Common myeloid progenitor, CD34-positive (primary cell): ENCODE measurements at regions not wholly inside any gene's neighbourhood (a gene's known extent, or its start where the extent isn't known, plus 50 kb on each side); places are given as distances from the start of the nearest gene placed in this dataset.

ENCODE experiments used
- CTCF ChIA-PET: fragments of 350-600 bp; sonication (Branson Sonifier 250); formaldehyde crosslinking; loops from one replicate; lab custom pipeline; 2021; ENCODE audit warnings: antibody characterized with exemption; lab: Charles Lee
- POLR2A ChIA-PET: fragments of 350-600 bp; sonication (Branson Sonifier 250); formaldehyde crosslinking; loops from one replicate; lab custom pipeline; 2021; ENCODE audit warnings: antibody characterized with exemption; lab: Charles Lee
- DNase-seq, 3 donors: peaks; one replicate each; pipeline versions ENCODE4 v3.0.0 to v3.0.0-alpha.2; 2013
- H3K27ac ChIP-seq, 2 experiments: 1 replicate in 1 of 2; 2 replicates in 1 of 2; pipeline ENCODE4 v1.7.0; 2013; ENCODE audit warnings: inconsistent platforms in 2 of 2, low read length in 2 of 2, mild to moderate bottlenecking in 2 of 2, low read depth in 1 of 2, moderate library complexity in 1 of 2; ENCODE audit not compliant: severe bottlenecking in 2 of 2, insufficient read depth in 1 of 2, poor library complexity in 1 of 2
- H3K27me3 ChIP-seq, 5 experiments: replicated peaks in 2 of 5; 1 replicate in 3 of 5; 2 replicates in 2 of 5; pipeline versions ENCODE4 v1.6.1 to v1.7.0; 2013; ENCODE audit warnings: low read length in 4 of 5, mild to moderate bottlenecking in 2 of 5, moderate library complexity in 2 of 5, inconsistent platforms in 1 of 5; ENCODE audit not compliant: insufficient read depth in 5 of 5, control insufficient read depth in 4 of 5
- H3K36me3 ChIP-seq, 4 experiments: 1 replicate in 2 of 4; 2 replicates in 2 of 4; pipeline versions ENCODE4 v1.6.1 to v1.7.0; 2013; ENCODE audit warnings: low read length in 3 of 4, control low read depth in 1 of 4, mild to moderate bottlenecking in 1 of 4; ENCODE audit not compliant: control insufficient read depth in 4 of 4, insufficient read depth in 4 of 4
- H3K4me1 ChIP-seq, 4 experiments: 1 replicate in 3 of 4; 2 replicates in 1 of 4; pipeline versions ENCODE4 v1.6.1 to v1.7.1; 2013; ENCODE audit warnings: low read length in 3 of 4, mild to moderate bottlenecking in 3 of 4, control low read depth in 1 of 4, inconsistent platforms in 1 of 4, moderate library complexity in 1 of 4; ENCODE audit not compliant: control insufficient read depth in 4 of 4, insufficient read depth in 4 of 4; ENCODE audit errors: control extremely low read depth in 1 of 4
- H3K4me3 ChIP-seq, 7 experiments: 1 replicate in 4 of 7; 2 replicates in 3 of 7; pipeline versions ENCODE4 v1.5.1 to v1.7.0; 2013; ENCODE audit warnings: mild to moderate bottlenecking in 7 of 7, low read length in 6 of 7, moderate library complexity in 6 of 7, inconsistent platforms in 2 of 7, low read depth in 2 of 7, control low read depth in 1 of 7; ENCODE audit not compliant: insufficient read depth in 4 of 7, control insufficient read depth in 1 of 7; ENCODE audit errors: extremely low read depth in 1 of 7
- H3K9me3 ChIP-seq, 5 experiments: 1 replicate in 4 of 5; 2 replicates in 1 of 5; pipeline versions ENCODE4 v1.6.1 to v1.7.1; 2013; ENCODE audit warnings: low read length in 4 of 5, mild to moderate bottlenecking in 2 of 5, inconsistent platforms in 1 of 5, low read depth in 1 of 5, moderate library complexity in 1 of 5; ENCODE audit not compliant: control insufficient read depth in 4 of 5, insufficient read depth in 2 of 5; ENCODE audit errors: control extremely low read depth in 1 of 5
- WGBS: methylation state at CpG from one replicate; pipeline ENCODE4 v1.1.5; 2013; ENCODE audit not compliant: insufficient coverage; 5-methylcytosine and 5-hydroxymethylcytosine counted together

- H3K27ac ChIP-seq: no peak overlapping the region
- H3K4me3 ChIP-seq: no peak overlapping the region
- no peaks in the 10 kb centered on the region for H3K4me1 ChIP-seq
- no peak for DNase-seq
- WGBS: 96% methylated on average over 2 of the region's 2 CpGs
- no peaks in the 10 kb centered on the region for H3K36me3 ChIP-seq
- POLR2A ChIA-PET: no interaction called here
- H3K27me3 ChIP-seq: no peaks in the 10 kb centered on the region
- CTCF ChIA-PET: interaction anchor here (0.6 kb wide), 1 partner anchor 25 kb away, joined by 3 read pairs; no protein-coding TSS in a partner anchor
- no peaks in the 10 kb centered on the region for H3K9me3 ChIP-seq
Observed at GRCh38 chr14:26320886-26321285, 276.9 kb downstream of the NOVA1 start.

- no peak overlapping the region for H3K4me3 ChIP-seq
- no peaks in the 10 kb centered on the region for H3K36me3 ChIP-seq
- 43% methylated on average over 1 of the region's 5 CpGs for WGBS
- no peak overlapping the region for H3K27ac ChIP-seq
- ChIA-PET POLR2A (no interaction called here), CTCF (no interaction called here)
- no peak for DNase-seq
- no peaks in the 10 kb centered on the region for H3K4me1 ChIP-seq
- H3K27me3 ChIP-seq: no peaks in the 10 kb centered on the region
- H3K9me3 ChIP-seq: no peaks in the 10 kb centered on the region
Observed at GRCh38 chr14:26319139-26319864, 278.5 kb downstream of the NOVA1 start.

- no peaks in the 10 kb centered on the region for H3K4me1 ChIP-seq
- no peak overlapping the region for H3K27ac ChIP-seq
- no peak overlapping the region for H3K4me3 ChIP-seq
- POLR2A ChIA-PET: no interaction called here
- H3K9me3 ChIP-seq: peaks cover 0 to 7% (median 0%) of the 10 kb centered on the region in 5 experiments
- CTCF ChIA-PET: no interaction called here
- no peaks in the 10 kb centered on the region for H3K36me3 ChIP-seq
- DNase-seq: no peak
- H3K27me3 ChIP-seq: peaks cover 0 to 3% (median 0%) of the 10 kb centered on the region in 5 experiments
Observed at GRCh38 chr14:26304056-26304455, 293.8 kb downstream of the NOVA1 start.

GRCh38 chr14:26293909-26294308 is 303.9 kb downstream of the NOVA1 start:
- DNase-seq: no peak
- Histone ChIP-seq H3K4me3 (no peak overlapping the region), H3K9me3 (no peaks in the 10 kb centered on the region), H3K27ac (no peak overlapping the region), H3K4me1 (no peaks in the 10 kb centered on the region), H3K27me3 (peaks cover 0 to 3% (median 0%) of the 10 kb centered on the region in 5 experiments), H3K36me3 (no peaks in the 10 kb centered on the region)
- ChIA-PET POLR2A (no interaction called here), CTCF (no interaction called here)
- WGBS: 100% methylated on average over 3 of the region's 3 CpGs

GRCh38 chr14:26289891-26290486 is 307.8 kb downstream of the NOVA1 start:
- POLR2A ChIA-PET: no interaction called here
- CTCF ChIA-PET: no interaction called here

GRCh38 chr14:26286913-26287205 is 311.0 kb downstream of the NOVA1 start:
- Histone ChIP-seq H3K9me3 (no peaks in the 10 kb centered on the region), H3K36me3 (no peaks in the 10 kb centered on the region), H3K4me3 (no peak overlapping the region), H3K4me1 (peaks cover 0 to 5% (median 0%) of the 10 kb centered on the region in 4 experiments), H3K27ac (no peak overlapping the region), H3K27me3 (peaks cover 0 to 15% (median 0%) of the 10 kb centered on the region in 5 experiments)
- no CpG with 5 or more reads among the region's 1 CpG for WGBS
- CTCF ChIA-PET: no interaction called here
- no peak for DNase-seq
- POLR2A ChIA-PET: no interaction called here

More at GRCh38 chr14:26289891-26290486, 307.8 kb downstream of the NOVA1 start:
- Histone ChIP-seq H3K27me3 (peaks cover 0 to 7% (median 2%) of the 10 kb centered on the region in 5 experiments), H3K27ac (no peak overlapping the region), H3K4me3 (no peak overlapping the region), H3K36me3 (no peaks in the 10 kb centered on the region), H3K4me1 (peaks cover 0 to 5% (median 0%) of the 10 kb centered on the region in 4 experiments), H3K9me3 (no peaks in the 10 kb centered on the region)
- DNase-seq: no peak
- 100% methylated on average over 1 of the region's 4 CpGs for WGBS
